Kidney (tissue), 13 donors: ENCODE measurements at regions not wholly inside any gene's neighbourhood (a gene's known extent, or its start where the extent isn't known, plus 50 kb on each side); places are given as distances from the start of the nearest gene placed in this dataset.
A peak's percentile ranks its signal among the peaks of the same experiment; 100 is the strongest.

Experiments used
- DNase-seq, 5 donors: peaks; one replicate each; pipeline ENCODE4 v3.0.0-alpha.2; 2013 to 2020
- FAIRE-seq: peaks from 2 replicates; lab custom pipeline; 2012; peaks lifted over from hg19 to GRCh38; lab: Jason Lieb, UNC
- H3K27ac ChIP-seq, 2 donors: one replicate each; pipeline ENCODE4 v1.7.0; 2013; ENCODE audit warnings: low read depth in 2 of 2, low read length in 2 of 2, inconsistent platforms in 1 of 2
- H3K27me3 ChIP-seq: one replicate; pipeline ENCODE4 v1.7.1; 2013; ENCODE audit warnings: low read length, inconsistent platforms; ENCODE audit not compliant: control insufficient read depth, insufficient read depth
- H3K36me3 ChIP-seq, 3 donors: one replicate each; pipeline versions ENCODE4 v1.7.0 to v1.7.1; 2013; ENCODE audit warnings: low read length in 3 of 3, control low read depth in 1 of 3, inconsistent platforms in 1 of 3; ENCODE audit not compliant: insufficient read depth in 3 of 3, control insufficient read depth in 2 of 3
- H3K4me1 ChIP-seq, 3 donors: one replicate each; pipeline versions ENCODE4 v1.7.0 to v1.7.1; 2013; ENCODE audit warnings: low read length in 3 of 3, inconsistent platforms in 1 of 3, low read depth in 1 of 3; ENCODE audit not compliant: control insufficient read depth in 2 of 3, insufficient read depth in 2 of 3
- H3K4me3 ChIP-seq, 3 donors: one replicate each; pipeline versions ENCODE4 v1.7.0 to v1.8.1; 2013; ENCODE audit warnings: low read length in 3 of 3, control low read depth in 1 of 3, inconsistent platforms in 1 of 3
- H3K9ac ChIP-seq, 3 donors: one replicate each; pipeline versions ENCODE4 v1.7.0 to v1.7.1; 2013; ENCODE audit warnings: low read length in 3 of 3, control low read depth in 1 of 3, inconsistent platforms in 1 of 3
- H3K9me3 ChIP-seq, 3 donors: one replicate each; pipeline versions ENCODE4 v1.7.0 to v1.7.1; 2013; ENCODE audit warnings: low read length in 3 of 3, control low read depth in 1 of 3, inconsistent platforms in 1 of 3; ENCODE audit not compliant: control insufficient read depth in 2 of 3, insufficient read depth in 1 of 3
- intact Hi-C: fragments of 100-400 bp; cut with DNase I; formaldehyde crosslinking; loops from one replicate; pipeline ENCODE4 v1.11.1; 2022
- TF ChIP-seq, protein P1 (sequence below): IDR thresholded peaks from 3 replicates; pipeline ENCODE4 v1.5.1; 2012; ENCODE audit warnings: mild to moderate bottlenecking, moderate library complexity, borderline replicate concordance; ENCODE audit not compliant: insufficient read depth; ENCODE audit errors: extremely low read depth
- donor health status: control.
- donor health status: control.
- donor health status: control.
- donor health status: control.
- donor health status: control.
- donor health status: DM: yes; HTN: yes; CAD: no.
- donor health status: Normal renal cell carcinoma (clear cell type).

GRCh38 chr2:239457586-239458445 is 57.0 kb upstream of the HDAC4 start:
- no peak overlapping the region for H3K4me3 ChIP-seq
- no peaks in the 10 kb centered on the region for H3K27me3 ChIP-seq
- no peaks in the 10 kb centered on the region for H3K9me3 ChIP-seq
- H3K9ac ChIP-seq, result no peak overlapping the region
- no peak overlapping the region for H3K27ac ChIP-seq
- H3K36me3 ChIP-seq, result no peaks in the 10 kb centered on the region
- FAIRE-seq (no peak), DNase-seq (peak in 3 of 5 donors; percentile 66 to 84 (median 79))
- TF ChIP-seq, protein P1, sequence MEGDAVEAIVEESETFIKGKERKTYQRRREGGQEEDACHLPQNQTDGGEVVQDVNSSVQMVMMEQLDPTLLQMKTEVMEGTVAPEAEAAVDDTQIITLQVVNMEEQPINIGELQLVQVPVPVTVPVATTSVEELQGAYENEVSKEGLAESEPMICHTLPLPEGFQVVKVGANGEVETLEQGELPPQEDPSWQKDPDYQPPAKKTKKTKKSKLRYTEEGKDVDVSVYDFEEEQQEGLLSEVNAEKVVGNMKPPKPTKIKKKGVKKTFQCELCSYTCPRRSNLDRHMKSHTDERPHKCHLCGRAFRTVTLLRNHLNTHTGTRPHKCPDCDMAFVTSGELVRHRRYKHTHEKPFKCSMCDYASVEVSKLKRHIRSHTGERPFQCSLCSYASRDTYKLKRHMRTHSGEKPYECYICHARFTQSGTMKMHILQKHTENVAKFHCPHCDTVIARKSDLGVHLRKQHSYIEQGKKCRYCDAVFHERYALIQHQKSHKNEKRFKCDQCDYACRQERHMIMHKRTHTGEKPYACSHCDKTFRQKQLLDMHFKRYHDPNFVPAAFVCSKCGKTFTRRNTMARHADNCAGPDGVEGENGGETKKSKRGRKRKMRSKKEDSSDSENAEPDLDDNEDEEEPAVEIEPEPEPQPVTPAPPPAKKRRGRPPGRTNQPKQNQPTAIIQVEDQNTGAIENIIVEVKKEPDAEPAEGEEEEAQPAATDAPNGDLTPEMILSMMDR, result no peak
- no peaks in the 10 kb centered on the region for H3K4me1 ChIP-seq
- intact Hi-C loops, result no loop called here

DNA sequence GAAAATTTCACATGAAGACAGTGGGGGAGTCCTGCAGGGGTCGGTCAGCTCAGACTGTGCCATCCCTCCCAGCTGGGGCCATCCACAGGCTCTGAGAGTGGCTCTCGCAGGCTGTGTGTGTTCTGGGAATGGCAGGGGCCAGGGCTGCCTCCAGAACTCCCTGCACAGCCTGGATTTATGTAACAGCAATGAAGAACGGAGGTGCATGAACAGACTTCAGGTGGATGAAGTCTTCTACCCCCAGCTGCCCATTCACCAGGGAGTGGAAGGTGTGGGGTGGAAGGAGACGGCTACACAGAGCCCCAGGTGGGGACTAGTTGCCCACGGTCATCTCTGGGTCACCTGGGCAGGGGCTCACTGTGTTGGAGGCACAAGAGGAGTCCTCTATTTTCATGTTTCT is 56.1 kb upstream of the HDAC4 start:
- no peaks in the 10 kb centered on the region for H3K27me3 ChIP-seq
- FAIRE-seq (no peak), DNase-seq (no peak)
- TF ChIP-seq, protein P1, result no peak
- no peaks in the 10 kb centered on the region for H3K4me1 ChIP-seq
- no peak overlapping the region for H3K27ac ChIP-seq
- peaks cover 0 to 2% (median 0%) of the 10 kb centered on the region in 3 donors for H3K9me3 ChIP-seq
- H3K9ac ChIP-seq, result no peak overlapping the region
- H3K4me3 ChIP-seq, result no peak overlapping the region
- intact Hi-C loops, result no loop called here
- H3K36me3 ChIP-seq, result no peaks in the 10 kb centered on the region

DNA sequence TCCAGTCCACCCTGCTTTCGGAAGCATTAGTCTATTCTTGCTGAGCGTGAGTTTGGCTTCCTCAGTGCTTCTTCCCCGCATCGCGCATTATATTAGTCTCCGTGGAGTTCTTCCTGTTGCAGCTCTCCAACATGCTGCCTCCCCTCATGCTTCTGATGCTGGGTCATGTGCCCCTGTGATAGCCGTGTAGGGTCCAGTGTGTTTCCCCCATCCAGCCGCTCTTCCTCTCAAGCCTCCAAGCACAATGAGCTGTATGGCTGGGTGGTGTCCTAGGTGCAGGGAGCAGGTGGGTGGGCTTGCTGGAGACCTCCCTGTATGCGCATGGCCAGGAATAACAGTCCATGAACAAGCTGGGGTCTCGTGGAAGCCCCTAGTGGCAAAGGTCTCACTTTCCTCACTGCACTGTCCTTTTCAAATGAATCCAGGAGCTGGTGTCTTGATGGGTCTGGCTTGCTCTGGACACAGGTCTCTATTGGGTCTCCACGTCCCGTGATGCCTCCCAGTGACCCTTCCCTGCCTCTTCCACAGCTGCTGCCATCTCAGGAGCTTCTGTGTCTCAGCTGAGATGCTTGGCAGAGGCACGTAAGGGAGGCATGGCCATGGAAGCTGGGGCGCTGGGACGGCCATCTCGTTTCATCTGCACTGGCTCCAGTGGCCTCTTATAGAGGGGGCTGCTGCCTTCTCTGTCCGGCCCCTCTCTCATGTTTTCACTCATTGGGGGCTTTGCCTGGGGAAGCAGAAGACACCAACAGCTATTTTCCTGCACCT is 54.8 kb upstream of the HDAC4 start:
- intact Hi-C loops, result no loop called here
- TF ChIP-seq, protein P1, result no peak
- FAIRE-seq, result no peak
- Histone ChIP-seq H3K4me3 (no peak overlapping the region), H3K9ac (no peak overlapping the region), H3K27me3 (no peaks in the 10 kb centered on the region), H3K4me1 (no peaks in the 10 kb centered on the region), H3K9me3 (peaks cover 0 to 4% (median 1%) of the 10 kb centered on the region in 3 donors), H3K36me3 (no peaks in the 10 kb centered on the region), H3K27ac (no peak overlapping the region)
- no peak for DNase-seq
